Endothelial cell (in vitro differentiated cells): ENCODE measurements at regions not wholly inside any gene's neighbourhood (a gene's known extent, or its start where the extent isn't known, plus 50 kb on each side); places are given as distances from the start of the nearest gene placed in this dataset.

Experiments
- DNase-seq: peaks from one replicate; pipeline ENCODE4 v3.0.0; 2021; ENCODE audit warnings: low spot score
- H3K27ac Mint-ChIP-seq: one replicate; pipeline ENCODE4 v1.8.0; 2021; ENCODE audit warnings: mixed read lengths, inconsistent platforms; ENCODE audit not compliant: unreplicated experiment
- H3K27me3 Mint-ChIP-seq: one replicate; pipeline ENCODE4 v1.8.0; 2021; ENCODE audit warnings: mild to moderate bottlenecking, moderate library complexity, mixed read lengths, inconsistent platforms; ENCODE audit not compliant: unreplicated experiment
- H3K36me3 Mint-ChIP-seq: one replicate; pipeline ENCODE4 v1.8.0; 2021; ENCODE audit warnings: mild to moderate bottlenecking, low read depth, mixed read lengths, inconsistent platforms; ENCODE audit not compliant: unreplicated experiment
- H3K4me1 Mint-ChIP-seq: one replicate; pipeline ENCODE4 v1.8.0; 2021; ENCODE audit warnings: mild to moderate bottlenecking, mixed read lengths, inconsistent platforms; ENCODE audit not compliant: unreplicated experiment
- H3K4me3 Mint-ChIP-seq: one replicate; pipeline ENCODE4 v1.8.0; 2021; ENCODE audit warnings: mild to moderate bottlenecking, mixed read lengths, inconsistent platforms; ENCODE audit not compliant: unreplicated experiment
- H3K9me3 Mint-ChIP-seq: one replicate; pipeline ENCODE4 v1.8.0; 2021; ENCODE audit warnings: mixed read lengths, inconsistent platforms; ENCODE audit not compliant: unreplicated experiment
- CTCF ChIP-seq: fragments of 200-600 bp; sonication (generic); IDR thresholded peaks from one replicate; pipeline ENCODE4 v1.5.0; 2021; ENCODE audit warnings: antibody characterized with exemption; ENCODE audit not compliant: unreplicated experiment

GRCh38 chr1:70688580-70688979 is 277.5 kb downstream of the CTH start:
- H3K36me3 Mint-ChIP-seq, result no peaks in the 10 kb centered on the region

GRCh38 chr1:70706381-70707037 is 295.4 kb downstream of the CTH start:
- Mint-ChIP-seq H3K27me3 (peaks cover 3% of the 10 kb centered on the region), H3K27ac (peak overlapping the region; percentile 86), H3K36me3 (no peaks in the 10 kb centered on the region), H3K4me1 (peaks cover 15% of the 10 kb centered on the region), H3K4me3 (peak overlapping the region; percentile 87), H3K9me3 (no peaks in the 10 kb centered on the region)
- DNase-seq, result peak; percentile 11
- TF ChIP-seq CTCF, result no peak

More at GRCh38 chr1:70688580-70688979, 277.5 kb downstream of the CTH start:
- H3K9me3 Mint-ChIP-seq, result no peaks in the 10 kb centered on the region
- H3K27ac Mint-ChIP-seq, result no peak overlapping the region
- H3K27me3 Mint-ChIP-seq, result no peaks in the 10 kb centered on the region
- no peak for TF ChIP-seq CTCF
- DNase-seq, result no peak
- H3K4me3 Mint-ChIP-seq, result no peak overlapping the region
- H3K4me1 Mint-ChIP-seq, result peaks cover 6% of the 10 kb centered on the region

DNA sequence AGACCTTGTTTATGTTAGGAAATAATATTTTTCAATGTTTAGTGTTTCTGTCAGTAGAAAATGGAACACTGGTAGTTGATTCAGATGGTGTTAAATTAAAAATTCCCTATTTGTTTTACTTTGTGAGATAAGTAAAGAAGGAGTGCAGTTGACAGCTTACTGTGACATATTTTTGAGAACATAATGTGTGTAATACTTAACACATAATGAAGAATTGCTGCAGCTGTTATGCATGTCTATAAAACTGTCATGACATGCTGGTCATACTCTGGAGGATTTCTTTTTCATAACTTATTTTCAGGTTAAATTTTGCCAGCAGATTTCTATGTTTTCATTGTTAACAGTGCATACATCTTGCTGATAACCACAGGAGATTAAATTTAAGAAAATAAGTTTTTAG is 296.1 kb downstream of the CTH start:
- DNase-seq, result no peak
- no peak overlapping the region for H3K27ac Mint-ChIP-seq
- no peaks in the 10 kb centered on the region for H3K36me3 Mint-ChIP-seq
- peaks cover 15% of the 10 kb centered on the region for H3K4me1 Mint-ChIP-seq
- no peaks in the 10 kb centered on the region for H3K9me3 Mint-ChIP-seq
- peaks cover 3% of the 10 kb centered on the region for H3K27me3 Mint-ChIP-seq
- no peak overlapping the region for H3K4me3 Mint-ChIP-seq
- TF ChIP-seq CTCF, result no peak

- DNase-seq, result no peak
- H3K36me3 Mint-ChIP-seq, result no peaks in the 10 kb centered on the region
- no peak overlapping the region for H3K27ac Mint-ChIP-seq
- no peaks in the 10 kb centered on the region for H3K9me3 Mint-ChIP-seq
- TF ChIP-seq CTCF, result no peak
- no peaks in the 10 kb centered on the region for H3K27me3 Mint-ChIP-seq
- H3K4me1 Mint-ChIP-seq, result peaks cover 7% of the 10 kb centered on the region
- H3K4me3 Mint-ChIP-seq, result no peak overlapping the region
These were observed 303.1 kb downstream of the CTH start for GRCh38 chr1:70714149-70714548.

- DNase-seq, result no peak
- Mint-ChIP-seq H3K27me3 (no peaks in the 10 kb centered on the region), H3K9me3 (no peaks in the 10 kb centered on the region), H3K36me3 (no peaks in the 10 kb centered on the region), H3K4me1 (peaks cover 7% of the 10 kb centered on the region), H3K4me3 (no peak overlapping the region), H3K27ac (no peak overlapping the region)
- no peak for TF ChIP-seq CTCF
These were observed 306.1 kb downstream of the CTH start for GRCh38 chr1:70717211-70717610.
